ENCODE measurements at regions not wholly inside any gene's neighbourhood (a gene's known extent, or its start where the extent isn't known, plus 50 kb on each side); places are given as distances from the start of the nearest gene placed in this dataset.

DNA sequence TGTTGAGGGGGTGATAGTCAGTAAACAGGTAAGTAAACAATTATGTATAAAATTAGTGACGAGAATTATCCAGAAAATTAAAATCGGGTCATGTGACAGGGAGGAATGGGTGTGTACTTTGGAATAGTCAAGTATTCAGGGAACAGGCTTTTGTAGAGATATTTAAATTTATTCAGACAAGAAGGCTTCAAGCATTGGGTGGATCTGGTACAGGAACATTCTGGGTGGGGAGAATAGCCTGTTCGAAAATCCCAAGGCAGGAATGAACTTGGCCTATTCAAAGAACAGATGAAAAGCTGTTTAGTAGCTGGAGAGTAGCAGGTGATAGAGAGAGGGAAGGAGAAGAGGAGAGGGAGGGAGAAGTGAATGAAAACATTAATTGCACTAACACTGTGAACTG is 448.9 kb upstream of the FZD8 start:
- no peak for TF ChIP-seq POLR2A (IDR thresholded peaks at IDR 0.05; ENCODE audit: low read depth, low read length)
- TF ChIP-seq POLR2AphosphoS5 (IDR thresholded peaks at IDR 0.05; ENCODE audit: low read depth, low read length) = no peak
- TF ChIP-seq TAF1 (IDR thresholded peaks at IDR 0.05; ENCODE audit: borderline replicate concordance, low read depth, low read length) = no peak

Measured in GM12892 (cell line).